ENCODE measurements at regions not wholly inside any gene's neighbourhood (a gene's known extent, or its start where the extent isn't known, plus 50 kb on each side); places are given as distances from the start of the nearest gene placed in this dataset.

DNA sequence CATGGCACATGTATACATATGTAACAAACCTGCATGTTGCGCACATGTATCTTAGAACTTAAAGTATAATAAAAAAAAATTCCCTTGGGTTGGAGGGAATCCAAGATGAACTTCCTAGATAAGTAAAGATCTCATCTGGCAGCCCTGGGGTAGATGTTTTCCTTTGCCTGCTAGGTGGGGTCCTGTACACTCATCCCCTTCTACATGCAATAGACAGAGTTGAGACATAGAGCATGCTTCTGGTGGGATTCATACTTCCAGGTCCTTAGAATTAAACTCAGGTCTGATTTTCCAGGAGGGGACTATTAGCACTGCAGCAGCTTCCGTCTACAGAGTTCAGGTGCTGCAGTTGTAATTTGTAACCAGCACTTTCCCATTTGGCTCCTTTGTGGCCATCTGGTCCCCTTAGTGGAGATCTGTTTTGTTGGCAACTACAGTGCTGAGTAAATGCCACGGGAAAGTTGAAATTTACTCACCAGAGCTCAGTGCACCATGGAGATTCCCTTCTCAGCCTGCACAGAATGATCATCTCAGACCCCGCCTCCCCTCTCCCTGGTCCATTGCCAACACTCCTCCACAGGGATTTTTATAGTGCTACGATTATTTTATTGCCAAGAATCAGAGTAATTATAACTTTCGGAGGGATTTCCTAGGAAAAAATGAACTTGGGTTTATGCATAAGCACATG is 220.1 kb upstream of the E2F8 start:
- TF ChIP-seq, protein P1, sequence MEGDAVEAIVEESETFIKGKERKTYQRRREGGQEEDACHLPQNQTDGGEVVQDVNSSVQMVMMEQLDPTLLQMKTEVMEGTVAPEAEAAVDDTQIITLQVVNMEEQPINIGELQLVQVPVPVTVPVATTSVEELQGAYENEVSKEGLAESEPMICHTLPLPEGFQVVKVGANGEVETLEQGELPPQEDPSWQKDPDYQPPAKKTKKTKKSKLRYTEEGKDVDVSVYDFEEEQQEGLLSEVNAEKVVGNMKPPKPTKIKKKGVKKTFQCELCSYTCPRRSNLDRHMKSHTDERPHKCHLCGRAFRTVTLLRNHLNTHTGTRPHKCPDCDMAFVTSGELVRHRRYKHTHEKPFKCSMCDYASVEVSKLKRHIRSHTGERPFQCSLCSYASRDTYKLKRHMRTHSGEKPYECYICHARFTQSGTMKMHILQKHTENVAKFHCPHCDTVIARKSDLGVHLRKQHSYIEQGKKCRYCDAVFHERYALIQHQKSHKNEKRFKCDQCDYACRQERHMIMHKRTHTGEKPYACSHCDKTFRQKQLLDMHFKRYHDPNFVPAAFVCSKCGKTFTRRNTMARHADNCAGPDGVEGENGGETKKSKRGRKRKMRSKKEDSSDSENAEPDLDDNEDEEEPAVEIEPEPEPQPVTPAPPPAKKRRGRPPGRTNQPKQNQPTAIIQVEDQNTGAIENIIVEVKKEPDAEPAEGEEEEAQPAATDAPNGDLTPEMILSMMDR (IDR thresholded peaks at IDR 0.05; ENCODE audit: low read depth, low read length): no peak
- no peak for TF ChIP-seq MYC (IDR thresholded peaks at IDR 0.05; ENCODE audit: low read depth, low read length)
- no peak for TF ChIP-seq POLR2A (IDR thresholded peaks at IDR 0.05; ENCODE audit: extremely low read depth, insufficient read length)
- TF ChIP-seq, protein P2, sequence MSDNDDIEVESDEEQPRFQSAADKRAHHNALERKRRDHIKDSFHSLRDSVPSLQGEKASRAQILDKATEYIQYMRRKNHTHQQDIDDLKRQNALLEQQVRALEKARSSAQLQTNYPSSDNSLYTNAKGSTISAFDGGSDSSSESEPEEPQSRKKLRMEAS (IDR thresholded peaks at IDR 0.05; ENCODE audit: low read depth, low read length): no peak

Measured in NB4 (cell line).